HG03025 (cell line): ENCODE measurements at regions not wholly inside any gene's neighbourhood (a gene's known extent, or its start where the extent isn't known, plus 50 kb on each side); places are given as distances from the start of the nearest gene placed in this dataset.
"Not testable (repeated sequence)": the region's sequence is repeated elsewhere in the genome, so short reads cannot be mapped to it uniquely, and the experiment has no call there.

ENCODE experiments used
- ATAC-seq: cut with Tn5 transposase; IDR thresholded peaks from one replicate; pipeline ENCODE4 v1.9.1; 2021; ENCODE audit warnings: mild to moderate bottlenecking, moderate library complexity; ENCODE audit not compliant: unreplicated experiment, low FRiP score

DNA sequence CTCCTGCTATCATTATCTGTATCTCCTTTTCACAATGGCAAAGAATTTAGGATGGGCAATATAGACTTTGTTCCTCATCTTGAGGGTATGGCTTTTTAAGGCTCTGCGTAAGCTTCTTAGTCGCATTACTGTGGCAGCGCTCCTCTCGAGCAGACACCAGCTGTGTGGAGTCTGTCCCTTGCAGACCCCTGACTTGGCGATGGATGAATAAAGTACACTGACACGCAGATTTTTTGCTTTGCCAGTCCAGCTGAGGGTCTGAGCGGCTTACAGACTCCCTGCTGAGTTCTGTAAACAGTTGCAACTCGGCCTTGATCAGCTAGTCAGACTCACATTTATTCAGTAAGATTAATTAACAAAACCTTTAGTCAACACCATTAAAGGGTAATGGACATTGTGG is 390.0 kb upstream of the CNTN5 start:
- ATAC-seq, result no peak

DNA sequence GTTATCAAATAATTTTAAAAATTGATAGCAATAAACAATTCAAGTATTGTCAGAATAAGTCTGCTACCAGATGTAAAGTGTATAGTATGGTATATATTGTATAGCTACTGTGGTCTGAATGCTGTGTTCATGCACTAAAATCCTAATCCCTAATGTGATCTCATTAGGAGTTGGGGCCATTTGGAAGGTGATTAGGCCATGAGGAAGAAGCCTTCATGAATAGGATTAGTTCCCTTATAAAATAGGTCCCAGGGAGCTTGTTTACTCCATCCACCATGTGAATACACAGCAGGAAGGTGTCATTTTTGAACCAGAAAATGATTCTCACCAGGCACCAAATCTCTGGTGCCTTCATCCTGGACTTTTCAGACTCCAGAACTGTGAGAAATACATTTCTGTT is 363.0 kb upstream of the CNTN5 start:
- no peak for ATAC-seq

DNA sequence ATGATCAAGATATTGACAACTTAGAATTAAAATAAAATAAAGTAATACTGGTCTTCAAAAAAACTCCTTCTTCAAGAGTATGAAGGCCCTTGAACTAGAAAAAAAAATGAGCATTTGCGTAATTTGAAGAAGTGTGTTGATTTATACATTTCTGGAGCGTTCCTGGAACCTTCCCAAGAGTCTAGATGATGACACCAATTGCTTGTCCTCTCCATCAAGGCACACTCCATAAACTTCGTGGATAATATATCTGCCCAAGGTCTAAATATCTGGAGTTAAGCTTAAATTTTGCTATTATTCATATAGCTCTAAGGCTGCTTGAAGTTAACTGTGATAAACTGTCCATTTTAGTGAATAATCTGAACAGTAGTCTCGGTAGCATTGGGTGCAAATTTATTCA is 361.3 kb upstream of the CNTN5 start:
- ATAC-seq, result no peak

DNA sequence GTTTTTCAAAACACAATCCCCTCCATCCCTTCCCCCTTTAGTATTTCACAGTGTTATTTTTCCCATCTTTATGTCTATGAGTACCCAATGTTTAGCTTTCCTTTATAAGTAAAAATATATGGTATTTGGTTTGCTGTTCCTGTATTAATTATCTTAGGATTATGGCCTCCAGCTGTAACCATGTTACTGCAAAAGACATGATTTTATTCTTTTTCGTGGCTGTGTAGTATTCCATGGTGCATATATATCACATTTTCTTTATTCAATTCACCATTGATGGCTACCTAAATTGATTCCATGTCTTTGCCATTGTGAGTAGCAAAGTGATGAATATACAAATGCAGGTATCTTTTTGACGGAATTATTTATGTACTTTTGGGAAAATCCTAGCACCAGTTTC is 346.4 kb upstream of the CNTN5 start:
- no peak for ATAC-seq

DNA sequence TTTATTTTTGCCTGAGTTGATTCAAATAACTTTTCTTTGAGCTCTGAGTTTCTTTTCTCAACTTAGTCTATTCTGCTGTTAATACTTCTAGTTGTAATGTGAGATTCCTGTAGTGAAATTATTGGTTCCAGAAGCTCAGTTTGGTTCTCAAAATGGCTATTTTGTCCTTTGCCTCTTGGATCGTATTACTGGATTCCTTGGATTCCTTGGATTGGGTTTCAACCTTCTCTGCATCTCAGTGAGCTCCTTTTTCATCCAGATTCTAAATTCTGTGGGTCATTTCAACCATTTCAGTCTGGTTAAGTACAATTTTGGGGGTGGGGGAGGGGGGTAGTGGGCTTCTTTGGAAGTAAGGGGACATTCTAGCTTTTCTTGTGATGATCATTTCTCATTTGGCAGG is 341.1 kb upstream of the CNTN5 start:
- no peak for ATAC-seq

DNA sequence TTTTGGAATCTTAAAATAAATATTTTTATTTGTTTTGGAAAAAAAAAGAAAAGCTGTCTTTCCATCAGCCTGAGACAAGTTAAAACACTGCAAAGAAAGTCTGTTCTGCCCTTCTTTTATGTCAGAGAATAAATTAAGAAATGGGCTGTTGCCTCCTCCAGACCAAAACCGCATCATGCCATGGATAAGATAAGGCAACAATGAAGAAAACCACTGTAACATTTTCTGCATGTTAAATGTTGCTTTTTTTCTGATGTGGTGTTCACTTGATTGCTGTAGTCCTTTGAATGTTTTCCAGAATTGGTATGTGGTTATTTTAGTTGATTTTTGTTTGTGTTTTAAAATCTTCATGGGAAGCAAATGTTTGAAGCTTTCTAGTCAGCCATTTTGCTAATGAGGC is 319.2 kb upstream of the CNTN5 start:
- ATAC-seq, result no peak

DNA sequence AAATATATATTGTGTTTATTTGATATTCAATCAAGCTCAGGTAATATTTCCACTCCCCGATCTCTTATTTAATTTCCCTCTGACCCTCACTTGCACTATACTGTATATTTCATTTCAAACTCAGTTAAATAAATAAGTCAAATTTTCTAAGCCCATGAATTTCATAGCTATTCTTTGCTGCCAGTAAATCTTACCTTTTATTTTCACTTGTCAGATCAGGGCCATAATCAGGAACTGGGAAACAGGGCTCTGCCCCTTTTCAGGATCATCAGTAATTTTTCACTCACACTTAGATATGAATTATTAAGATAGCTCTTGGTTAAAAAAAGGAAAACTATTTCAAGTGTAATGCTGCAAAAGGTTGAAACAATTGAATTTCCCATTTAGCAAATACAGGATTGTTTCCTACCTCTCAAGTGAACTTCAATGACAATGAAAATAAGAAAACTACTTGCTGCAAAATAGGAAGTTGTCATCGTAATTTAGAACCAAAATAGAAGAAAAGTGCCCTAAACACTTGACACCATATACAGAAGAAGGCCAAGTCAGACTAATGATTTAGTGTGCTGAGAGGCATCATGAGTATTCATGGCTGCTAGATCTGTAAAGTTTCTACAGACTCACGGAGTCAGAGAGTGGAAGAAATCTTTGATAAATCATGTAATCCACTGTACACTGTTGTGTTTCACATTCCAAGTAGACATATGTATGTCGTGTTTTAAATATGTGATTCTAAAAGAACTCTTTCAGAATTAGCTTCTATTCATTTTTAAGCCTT is 316.8 kb upstream of the CNTN5 start:
- no peak for ATAC-seq

DNA sequence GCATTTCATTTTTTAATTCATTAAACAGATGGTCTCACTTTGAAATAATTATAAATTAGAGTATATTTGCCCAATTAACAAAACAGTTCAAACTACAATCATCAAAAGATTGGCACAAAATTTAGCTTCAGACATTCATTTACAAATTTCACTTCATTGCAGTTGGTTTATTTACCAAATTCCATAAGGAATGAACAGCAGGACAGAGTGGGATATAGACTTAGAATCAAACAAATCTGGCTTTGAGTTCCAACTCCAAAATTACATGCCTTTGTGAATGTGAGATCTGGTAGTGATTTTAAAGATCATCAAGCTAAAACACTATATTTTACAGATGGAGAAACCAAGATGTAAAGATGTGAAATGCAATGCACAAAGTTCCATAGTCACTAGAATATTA is 310.7 kb upstream of the CNTN5 start:
- no peak for ATAC-seq

DNA sequence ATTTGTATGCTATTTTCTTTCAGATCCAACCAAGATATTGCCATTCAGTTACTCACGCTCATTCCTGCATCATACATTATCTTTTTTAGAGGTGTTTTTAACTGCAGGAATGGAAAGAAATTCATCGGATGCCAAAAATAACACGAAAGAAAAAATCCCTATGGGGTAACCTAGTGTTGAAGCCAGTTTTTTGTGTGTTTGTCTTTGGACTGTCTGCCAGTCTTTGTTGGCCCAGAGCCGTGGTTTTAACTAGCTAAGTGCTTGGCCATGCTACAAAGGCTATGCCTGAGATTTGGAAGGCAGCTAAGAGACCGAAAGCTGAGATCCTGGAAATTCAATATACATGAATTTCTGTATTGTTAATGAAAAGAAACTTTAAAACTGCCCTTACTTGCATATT is 309.8 kb upstream of the CNTN5 start:
- no peak for ATAC-seq

DNA sequence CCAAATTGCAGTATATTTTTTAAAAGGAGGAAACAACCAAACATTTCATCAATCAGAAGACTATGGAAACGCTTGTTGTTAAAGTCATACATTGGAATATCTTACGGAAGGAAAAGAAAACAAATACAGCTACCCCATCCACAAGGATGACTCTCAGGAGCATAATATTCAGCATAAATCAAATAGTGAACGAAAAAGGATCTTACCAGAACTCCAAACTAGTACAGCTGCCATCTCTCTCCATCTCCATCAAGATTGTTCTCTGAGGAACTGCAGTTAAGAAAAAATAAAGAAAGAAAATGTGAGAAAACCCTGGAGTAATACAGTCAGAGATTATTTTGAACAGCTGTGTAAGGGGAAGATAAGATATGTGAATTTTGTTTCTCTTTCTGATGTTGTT is 299.8 kb upstream of the CNTN5 start:
- ATAC-seq, result no peak

DNA sequence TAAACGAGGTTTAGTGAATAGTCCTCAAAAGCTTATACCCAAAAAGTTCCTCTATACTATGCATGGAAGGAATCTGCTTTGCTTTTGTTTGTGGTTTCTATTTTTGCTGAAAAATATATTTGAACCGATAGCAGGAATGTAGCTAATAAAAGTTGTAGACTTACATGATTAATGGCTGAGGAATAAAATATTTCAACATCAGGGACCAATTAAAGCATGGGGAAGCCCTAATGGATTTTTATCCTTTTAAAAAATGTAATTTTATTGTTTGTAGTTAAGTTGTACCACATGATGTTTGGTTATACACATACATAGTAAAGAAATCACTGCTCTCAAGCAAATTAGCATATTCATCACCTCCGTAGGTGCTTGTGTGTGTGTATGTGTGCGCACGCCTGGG is 295.3 kb upstream of the CNTN5 start:
- no peak for ATAC-seq

DNA sequence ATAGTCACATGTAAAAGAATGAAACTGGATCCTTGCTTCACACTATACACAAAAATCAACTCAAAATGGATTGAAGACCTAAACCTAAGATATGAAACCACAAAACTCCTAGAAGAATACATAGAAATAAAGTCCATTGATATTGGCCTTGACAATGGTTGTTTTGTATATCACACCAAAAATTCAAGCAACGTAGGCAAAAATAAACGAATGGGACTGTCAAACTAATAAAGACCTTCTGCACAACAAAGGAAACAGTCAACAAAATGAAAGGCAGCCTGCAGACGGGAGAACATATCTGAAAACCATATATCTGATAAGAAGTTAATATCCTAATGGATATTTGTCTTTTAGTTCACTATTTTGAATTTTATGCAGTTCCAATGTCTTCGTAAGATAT is 292.3 kb upstream of the CNTN5 start:
- ATAC-seq, result no peak

DNA sequence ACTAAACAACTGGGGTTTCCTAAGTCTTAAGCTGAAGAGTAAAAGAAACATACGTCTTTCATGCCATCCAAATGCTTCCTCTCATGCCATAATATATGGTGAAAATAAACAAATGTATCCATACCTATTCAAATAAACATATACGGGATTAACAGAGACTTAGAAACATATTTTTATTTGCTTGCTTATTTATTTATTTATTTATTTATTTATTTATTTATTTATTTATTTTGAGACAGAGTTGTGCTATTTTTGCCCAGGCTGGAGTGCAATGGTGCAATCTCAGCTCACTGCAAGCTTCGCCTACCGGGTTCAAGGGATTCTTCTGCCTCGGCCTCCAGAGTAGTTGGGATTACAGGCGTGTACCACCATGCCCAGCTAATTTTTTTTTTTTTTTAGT is 291.6 kb upstream of the CNTN5 start:
- ATAC-seq, result no peak

DNA sequence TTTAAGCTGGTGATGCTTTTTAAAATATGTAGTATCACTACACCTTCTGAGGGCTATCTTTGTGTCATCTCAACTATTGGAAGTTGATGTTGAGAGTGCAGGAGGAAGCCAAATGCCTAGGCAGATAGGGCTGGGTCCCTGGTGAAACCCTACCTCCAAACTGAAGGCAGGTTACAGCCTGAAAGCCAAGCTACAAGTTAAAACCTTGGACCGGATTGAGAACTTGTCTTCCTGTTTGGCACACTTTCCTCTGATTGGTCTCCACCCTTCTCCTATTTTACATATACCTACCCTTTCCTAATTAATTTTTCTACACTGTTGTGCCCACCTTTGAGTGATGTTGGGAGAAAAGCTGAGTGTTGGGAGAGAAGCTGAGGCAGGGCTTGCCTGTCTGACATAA is 287.8 kb upstream of the CNTN5 start:
- ATAC-seq, result no peak

DNA sequence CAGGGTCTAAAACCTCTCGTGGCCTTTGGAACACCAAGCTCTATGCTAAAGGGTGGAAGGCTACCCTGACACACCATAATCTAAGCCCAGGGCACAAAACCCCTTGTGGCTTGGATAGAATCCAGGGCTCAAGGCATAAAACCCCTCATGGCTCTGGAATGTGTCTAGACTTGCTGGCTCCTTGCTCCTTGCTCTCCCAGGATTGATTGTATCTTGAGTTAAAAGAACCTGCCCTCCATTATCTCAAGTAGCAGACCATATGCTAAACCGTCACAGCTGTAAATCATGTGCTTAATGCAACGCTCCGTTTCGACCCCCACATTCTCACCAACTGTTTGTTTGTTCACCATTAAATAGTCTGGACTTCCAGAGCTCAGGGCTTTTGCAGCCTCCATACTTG is 287.4 kb upstream of the CNTN5 start:
- not testable (repeated sequence) for ATAC-seq

DNA sequence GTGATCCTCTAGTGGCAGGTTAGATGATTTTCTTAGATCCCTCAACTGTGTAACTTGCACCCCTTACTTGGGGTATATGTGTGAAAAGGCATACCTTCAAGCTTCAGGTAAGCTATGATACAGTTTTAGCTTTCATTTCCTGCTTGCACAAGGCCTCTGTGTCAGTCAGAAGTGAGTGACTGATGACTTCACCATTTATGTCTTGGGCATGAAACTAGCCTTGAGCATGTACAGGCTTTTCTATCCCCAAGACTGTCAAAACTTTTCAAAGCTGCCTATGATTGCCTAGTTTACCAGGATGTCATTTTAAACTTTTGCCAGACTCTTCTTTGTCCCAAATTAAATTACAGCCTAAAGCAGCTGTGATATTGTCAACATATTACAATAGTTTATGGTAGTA is 286.1 kb upstream of the CNTN5 start:
- ATAC-seq, result no peak

DNA sequence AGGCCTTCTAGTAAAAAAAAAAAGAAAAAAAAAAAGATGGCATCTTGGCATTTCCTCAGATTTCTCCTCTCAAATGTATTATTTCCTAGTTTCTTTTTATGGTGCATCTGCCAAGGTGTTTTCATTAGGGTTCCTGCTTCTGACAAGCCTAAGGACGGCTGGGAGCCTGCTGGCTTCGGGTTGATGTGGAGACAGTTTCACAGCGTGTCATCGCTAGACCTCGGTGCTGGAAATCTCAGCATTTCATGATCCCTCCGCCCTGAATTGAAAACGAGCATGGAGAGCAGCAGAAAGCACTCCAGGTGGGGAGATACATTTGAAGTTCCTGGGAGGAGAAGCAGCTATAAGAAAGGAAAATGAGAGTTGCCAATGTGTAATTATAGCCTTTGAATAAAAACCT is 283.9 kb upstream of the CNTN5 start:
- ATAC-seq, result no peak

DNA sequence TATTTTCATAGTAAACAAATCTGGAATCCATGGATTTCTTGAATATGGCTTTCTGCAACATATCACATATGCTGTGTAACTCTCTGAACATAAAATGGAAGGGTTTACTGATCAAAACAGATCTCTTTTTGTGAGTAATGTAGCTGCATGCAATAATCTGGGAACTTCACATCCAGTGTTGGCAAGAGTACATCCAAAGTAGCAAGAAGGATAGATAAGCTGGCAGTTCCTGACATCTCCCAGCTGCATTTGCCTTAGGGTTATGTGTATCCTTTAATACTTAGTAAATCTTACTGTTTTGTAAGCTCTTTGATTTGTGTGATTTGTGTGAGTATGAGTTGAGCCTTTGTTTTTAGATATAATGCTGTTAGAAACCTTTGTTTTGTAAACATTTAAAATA is 280.4 kb upstream of the CNTN5 start:
- no peak for ATAC-seq

DNA sequence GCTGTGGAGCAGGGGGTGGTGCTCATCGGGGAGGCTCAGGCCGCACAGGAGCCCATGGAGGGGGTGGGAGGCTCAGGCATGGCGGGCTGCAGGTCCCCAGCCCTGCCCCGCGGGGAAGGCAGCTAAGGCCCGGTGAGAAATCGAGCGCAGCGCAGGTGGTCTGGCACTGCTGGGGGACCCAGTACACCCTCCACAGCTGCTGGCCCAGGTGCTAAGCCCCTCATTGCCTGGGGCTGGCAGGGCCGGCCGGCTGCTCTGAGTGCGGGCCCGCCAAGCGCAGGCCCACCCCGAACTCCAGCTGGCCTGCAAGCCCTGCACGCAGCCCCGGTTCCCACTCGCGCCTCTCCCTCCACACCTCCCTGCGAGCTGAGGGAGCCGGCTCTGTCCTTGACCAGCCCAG is 257.3 kb upstream of the CNTN5 start:
- ATAC-seq, result not testable (repeated sequence)

DNA sequence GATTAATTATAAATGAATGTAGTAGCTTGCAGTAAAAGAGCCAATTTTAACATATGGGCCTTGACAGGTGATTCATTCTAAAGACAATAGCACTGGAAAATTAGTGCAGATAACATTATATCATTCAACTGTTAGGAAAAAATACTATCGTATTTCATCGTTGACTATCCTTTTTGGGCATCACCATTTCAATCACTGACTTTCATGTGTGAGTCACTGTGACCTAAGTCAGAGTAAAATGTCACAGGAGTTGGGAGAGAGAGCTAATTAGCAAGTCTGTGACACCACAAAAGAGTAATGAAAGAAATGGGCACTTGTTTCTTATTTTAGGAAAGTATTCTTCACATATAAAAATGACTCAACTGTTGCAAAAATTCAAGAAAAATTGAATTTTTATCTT is 253.8 kb upstream of the CNTN5 start:
- ATAC-seq, result no peak

DNA sequence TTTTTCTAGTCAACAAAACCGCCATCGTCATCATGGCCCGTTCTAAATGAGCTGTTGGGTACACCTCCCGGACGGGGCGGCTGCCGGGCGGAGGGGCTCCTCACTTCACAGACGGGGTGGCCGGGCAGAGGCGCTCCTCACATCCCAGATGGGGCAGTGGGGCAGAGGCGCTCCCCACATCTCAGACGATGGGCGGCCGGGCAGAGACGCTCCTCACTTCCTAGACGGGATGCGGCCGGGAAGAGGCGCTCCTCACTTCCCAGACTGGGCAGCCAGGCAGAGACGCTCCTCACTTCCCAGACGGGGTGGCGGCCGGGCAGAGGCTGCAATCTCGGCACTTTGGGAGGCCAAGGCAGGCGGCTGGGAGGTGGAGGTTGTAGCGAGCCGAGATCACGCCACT is 250.7 kb upstream of the CNTN5 start:
- not testable (repeated sequence) for ATAC-seq

DNA sequence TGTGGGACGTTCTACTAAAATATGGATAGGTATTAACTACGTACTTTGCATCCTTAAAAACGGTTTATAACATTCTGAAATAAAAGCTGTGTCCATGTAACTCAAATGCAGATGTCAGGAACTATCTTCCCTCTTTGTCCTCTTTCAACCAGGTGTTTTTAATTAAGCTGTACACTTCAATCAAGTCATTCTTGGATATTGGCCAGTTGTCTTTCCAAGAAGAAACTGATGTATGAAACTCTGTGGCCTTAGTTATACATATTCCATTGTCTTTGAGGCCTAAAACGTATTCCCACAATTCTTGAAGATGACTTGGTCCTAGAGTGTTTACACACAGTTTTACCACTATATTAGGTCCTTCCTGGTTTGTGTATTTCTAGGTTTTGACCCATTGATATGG is 249.0 kb upstream of the CNTN5 start:
- no peak for ATAC-seq

DNA sequence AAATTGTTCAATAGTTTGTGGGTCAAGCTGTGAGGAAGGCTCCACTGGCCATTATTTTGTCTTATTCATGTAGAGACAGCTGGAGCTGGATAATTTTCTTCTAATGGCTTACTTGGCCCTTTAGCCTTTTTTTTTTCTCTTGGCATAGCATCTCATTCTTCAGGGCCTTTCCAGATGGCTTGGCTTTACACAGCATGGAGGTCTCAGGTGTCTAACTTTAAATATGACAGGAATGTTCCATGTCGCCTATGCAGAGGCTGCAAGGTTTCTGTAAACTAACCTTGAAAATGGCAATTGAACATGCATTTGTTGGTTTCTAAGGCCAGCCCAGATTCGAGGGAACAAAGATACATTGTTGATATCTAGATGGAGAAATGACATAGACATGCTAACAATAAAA is 247.9 kb upstream of the CNTN5 start:
- no peak for ATAC-seq
